Stimulated activated CD8-positive, alpha-beta memory T cell treated with anti-CD3 and anti-CD28 coated beads, Interleukin-12 subunit alpha, Interleukin-12 subunit beta, amount 100 ng/mL, for 24 hours (primary cell): ENCODE measurements at regions not wholly inside any gene's neighbourhood (a gene's known extent, or its start where the extent isn't known, plus 50 kb on each side); places are given as distances from the start of the nearest gene placed in this dataset.

Experiments used
- DNase-seq: peaks from one replicate; pipeline ENCODE4 v3.0.0-alpha.2; 2020; ENCODE audit errors: extremely low read depth

DNA sequence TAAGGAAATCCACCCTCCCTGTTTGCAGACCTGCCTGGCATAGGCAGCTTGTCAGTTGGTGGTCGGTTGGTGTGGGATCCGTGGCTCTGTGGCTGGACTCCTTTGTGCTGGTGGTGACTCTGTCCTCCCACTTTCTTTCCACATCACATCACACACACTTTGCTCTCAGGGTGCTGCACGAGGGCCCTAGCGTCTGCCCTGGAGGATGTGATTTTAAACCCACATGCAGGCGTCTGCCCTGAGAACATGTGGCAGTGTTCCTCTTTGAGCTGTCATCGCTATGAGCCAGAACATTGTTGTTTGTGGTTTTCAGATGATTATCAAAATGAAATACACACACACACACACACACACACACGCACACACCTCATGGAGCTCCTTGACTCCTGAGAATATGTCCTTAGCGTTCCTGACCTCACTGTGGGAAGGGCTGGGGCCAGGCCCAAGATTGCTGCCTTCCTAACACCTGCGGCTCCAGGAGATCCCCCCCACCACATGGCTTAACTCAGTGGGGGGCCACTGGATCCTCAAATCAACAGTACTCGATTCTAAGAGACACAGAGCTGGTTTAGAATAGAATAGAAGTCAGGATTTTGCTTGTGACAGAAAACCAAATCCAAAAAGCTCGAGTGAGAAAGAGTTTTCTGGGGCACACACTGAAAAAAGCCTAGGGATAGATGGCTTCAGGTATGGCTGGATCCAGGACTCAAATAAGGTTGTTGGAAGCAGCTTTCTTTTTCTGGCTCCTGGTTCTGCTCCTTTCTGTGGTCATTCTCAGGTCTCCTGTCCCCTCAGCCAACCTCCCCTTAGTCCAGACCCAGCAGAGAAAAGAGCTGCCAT lies 54.8 kb downstream of the RTP5 start:
- DNase-seq: no peak

DNA sequence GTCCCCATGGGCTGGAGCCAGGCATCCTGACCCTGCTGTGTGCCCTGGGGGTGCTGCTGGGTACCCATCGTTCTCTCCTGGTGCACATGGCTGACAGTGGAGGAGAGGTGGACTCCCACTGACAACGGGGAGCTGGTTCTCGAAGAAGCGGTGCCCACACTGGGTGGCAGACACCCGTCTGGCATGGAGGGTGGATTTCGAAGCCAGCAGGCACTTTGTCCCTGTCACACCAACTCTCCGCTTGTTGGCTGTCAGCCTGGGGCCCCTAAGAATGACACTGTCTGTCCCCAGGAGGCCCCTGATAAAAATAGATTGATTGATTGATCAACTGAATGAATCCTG lies 55.4 kb downstream of the RTP5 start:
- DNase-seq: no peak

DNA sequence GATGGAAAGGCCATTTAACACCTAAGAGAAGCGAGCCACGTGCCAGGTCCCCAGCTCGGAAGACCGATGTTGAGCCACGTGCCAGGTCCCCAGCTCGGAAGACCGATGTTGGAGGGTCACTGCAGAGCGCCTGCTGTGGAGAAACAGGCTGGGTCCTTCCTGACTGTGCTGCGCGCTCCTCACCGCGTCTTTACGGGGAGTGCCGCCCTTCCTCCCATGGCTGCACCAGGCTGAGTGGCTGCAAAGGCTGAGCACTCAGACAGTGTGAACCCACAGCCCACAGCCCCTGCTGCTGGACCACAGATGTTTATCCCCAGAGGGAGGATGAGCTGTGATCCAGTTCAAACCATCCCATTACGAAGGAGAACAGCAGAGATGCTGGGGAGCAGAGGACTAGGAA lies 55.7 kb downstream of the RTP5 start:
- DNase-seq: no peak

DNA sequence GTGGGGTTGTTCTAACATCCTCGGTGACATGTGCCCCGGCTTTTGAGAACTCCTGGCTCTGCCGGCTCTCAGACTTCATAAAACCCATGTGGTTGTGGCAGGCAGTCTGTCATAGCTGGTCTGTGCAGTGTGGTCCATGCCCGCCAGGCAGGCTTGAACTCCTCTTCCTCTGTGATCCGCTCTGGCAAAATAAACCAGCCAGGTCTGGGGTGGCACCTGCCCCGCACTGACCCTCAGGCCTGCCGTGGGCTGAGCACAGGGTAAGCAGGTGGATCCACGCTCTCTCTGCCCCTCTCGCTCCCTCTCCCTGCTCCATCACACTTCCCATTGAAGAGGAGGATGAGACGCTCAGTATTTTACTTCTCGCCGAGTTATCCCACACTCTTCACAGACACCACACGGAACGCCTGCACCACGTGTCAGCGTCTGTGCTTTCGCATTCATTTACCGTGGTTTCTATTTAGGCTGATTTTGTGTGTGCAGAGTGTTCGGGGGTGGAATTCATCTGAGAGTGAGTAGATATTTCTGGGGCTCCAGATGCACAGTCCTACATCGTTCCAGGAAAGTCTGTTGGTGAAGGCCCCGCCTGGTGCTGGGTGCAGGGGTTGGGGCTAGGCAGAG lies 56.4 kb downstream of the RTP5 start:
- DNase-seq: no peak

DNA sequence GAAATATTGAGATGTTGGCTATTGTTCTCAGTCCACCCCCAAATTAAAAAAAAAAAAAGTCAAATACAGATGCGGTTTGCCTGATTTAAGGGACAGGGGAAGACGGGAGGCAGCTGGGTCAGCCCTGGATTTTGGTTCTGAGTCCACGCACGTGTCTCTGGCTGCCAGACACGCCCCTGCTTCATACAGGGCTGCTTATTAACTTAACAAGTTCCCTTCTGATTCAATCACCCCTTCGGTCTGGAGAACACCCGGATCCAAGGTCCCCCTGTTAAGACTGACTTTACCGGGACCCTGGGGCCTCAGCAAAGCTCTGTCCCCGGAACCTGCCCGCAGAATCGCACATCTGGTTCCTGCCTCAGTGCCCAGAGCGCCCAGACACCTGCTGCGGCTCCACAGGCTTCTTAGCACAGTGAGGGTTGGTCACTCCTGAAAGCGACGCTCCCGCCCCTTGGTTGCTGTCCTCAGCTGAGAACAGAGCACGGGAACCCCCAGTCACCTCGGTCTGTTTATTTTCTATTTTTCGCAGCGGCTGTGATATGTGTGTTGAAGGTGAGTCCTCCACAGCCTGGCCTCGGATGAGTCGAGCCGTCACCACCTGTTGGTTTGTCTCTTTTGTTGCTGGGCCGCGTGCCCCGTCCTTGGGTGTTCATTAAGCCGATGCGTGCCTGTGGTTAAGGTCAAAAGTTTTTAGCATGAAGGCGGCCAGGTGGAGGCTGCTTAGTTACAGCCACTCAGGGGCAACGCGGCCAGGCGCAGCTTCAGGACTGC lies 57.2 kb downstream of the RTP5 start:
- DNase-seq: no peak

DNA sequence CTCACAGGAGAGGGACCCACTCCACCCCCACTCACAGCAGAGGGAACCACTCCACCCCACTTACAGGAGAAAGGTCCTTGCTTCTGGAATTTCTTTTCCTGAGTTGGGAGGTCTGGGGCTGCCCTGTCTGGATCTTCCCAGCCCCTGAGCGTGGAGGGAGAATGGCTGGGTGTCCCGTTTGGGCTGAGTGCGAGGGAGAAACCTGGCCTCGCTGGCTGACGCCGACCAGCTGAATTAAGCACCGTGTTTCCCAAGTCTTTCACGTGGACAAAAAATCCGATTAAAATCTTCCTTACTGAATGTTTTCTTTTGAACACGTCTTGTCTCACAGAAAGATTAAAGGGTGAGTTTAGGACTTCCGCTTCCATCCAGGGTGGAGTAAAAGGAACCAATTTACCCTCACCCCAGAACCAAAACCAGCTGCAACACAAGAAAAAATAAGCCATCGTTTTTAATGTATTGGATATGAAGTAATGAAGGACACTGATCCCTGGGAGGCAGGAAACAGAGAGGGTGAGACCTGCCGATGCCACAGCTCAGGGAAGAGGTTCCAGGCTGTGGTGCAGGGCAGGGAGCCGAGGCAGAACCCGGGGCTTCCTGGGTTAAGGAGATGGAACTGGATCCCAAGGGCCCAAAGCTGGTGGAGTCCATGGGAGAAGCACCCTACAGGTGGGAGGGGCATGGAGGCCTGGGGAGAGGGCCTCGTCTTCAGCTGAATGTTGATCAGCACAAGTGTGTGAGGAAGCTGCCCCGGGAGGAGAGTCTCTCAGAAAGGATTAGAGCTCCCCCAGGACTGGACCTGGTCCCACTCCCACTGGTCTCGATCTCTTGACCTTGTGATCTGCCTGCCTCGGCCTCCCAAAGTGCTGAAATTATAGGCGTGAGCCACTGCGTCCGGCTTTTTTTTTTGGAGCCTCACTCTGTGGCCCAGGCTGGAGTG lies 60.3 kb downstream of the RTP5 start:
- DNase-seq: no peak

DNA sequence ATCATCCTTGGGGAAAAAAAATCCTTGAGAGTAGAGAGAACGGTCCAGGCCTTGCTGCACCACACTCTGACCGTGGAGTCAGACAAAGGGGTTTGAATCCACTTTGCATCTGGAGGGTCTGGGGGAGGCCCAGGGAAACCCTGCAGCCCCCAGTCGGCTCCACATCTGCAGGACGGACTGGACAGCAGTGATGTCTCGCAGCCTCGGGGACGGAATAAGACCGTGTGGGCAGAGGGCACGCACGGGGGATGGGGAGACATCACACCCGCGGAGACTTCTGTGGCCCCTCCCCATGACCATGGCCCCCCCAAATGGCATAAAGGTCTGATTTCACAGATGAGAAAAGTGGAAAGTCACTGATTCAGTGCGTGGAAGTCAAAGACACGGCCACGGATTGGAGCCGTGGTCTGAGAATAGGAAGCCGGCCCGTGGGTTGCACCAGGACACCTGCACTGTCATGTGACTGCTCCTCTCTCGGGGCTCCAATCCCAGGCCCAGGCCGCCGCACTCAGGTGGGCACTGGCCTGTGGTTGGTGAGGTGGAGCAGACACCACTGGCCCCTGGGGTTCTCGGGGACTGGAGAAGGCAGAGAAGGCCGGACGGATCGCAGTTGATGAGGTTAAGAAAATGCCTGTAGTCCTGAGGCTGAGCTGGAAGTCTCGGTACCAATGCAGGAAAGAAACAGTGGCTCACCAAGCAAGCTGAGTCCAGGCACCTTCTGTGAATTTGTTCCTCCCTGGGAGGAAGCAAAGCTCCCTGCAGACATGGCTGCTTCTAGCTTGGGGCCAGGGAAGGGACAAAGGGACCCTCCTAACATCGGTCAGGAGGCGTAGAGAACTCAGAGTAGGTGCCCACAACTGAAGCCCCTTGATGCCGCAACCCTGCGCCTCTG lies 61.8 kb downstream of the RTP5 start:
- no peak for DNase-seq

DNA sequence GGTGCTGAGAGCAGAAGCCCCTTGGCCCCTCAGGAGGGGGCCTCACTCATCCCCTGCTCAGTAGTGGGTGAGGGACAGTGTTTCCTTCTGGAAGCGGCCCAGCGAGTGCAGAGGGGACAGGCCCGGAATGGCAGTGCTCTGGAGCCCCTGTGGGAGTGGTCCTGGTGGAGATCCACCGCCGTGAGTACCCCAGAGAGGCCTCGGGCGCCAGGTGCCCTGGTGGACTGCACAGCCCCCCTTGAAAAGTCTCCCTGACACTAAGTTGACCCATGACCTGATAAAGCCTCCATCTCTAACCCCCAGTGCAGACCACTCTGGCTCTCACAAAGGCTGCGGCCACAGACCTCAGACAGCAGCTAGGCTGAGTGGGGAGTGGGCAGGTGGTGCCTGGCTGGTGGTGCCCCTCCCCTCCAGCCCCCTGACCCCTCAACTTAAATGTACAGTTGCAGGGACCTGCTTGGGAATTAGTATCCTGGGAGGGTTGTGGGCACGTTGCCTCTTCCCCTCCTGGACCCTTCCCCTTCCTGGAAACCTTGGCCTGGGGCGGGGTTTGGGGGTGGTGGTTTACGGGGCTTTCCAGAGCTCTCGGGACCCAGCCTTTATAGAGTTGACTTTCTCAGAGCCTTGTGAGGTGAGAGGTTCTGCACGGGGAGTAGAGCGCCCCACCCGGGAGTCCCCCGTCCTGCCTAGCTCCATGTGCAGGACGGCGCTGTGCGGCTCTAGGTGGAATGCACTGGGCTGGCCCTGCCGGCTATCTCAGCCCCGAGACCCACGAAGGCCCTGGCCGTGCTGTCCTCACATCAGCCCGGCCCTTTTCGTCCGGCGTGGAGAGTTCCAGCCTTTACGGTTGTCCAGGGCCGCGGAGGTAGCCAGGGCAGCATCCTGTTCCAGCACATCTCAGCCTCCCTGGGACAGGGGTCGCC lies 62.7 kb downstream of the RTP5 start:
- DNase-seq: no peak

DNA sequence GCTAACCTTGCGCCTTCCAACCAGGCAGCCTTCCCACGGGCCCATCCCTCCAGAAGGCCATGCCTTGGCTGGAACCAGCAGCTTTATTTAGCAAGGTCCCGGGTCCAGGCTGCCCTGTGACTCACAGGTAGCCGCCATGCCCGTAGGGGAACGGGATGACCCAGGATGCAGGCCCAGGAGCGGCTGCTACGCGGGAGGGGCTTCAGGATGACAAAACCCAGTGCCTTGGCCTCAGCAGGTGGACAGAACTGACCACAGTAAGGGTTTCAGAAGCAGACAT lies 63.3 kb downstream of the RTP5 start:
- DNase-seq: no peak

DNA sequence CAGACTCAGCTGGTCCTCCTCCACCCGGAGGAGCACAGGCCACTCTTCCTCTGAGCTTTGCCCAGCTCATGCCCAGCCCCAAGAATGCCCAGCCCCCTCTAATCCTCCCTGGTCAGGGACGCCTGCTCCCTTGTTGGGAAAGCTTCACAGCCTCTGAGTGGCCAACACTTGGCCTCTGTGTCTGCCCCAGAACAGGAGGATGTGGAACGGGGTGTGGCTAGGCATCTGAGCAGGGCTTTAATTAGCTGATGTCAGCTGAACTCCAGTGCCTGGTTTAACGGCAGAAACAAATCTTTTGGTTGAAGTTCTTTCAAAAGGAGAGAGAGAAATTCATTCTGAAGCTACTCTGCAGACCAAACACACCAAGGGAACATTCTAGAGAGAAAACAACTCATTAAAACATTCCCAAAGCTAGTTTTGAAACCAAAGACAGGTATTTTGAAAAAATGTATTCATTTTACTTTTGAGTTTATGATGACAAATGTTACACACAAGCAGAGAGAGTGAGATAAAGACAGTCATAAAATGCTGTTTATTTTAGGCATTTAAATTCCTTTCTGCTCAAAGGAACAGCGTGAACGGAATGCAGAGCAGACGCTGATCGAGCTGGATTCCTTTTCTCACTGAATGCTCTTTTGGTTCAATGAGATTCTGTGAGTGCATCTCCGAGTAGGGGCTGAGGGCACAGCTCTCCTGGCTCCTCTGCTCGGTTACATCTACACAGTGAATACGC lies 63.8 kb downstream of the RTP5 start:
- DNase-seq: no peak

DNA sequence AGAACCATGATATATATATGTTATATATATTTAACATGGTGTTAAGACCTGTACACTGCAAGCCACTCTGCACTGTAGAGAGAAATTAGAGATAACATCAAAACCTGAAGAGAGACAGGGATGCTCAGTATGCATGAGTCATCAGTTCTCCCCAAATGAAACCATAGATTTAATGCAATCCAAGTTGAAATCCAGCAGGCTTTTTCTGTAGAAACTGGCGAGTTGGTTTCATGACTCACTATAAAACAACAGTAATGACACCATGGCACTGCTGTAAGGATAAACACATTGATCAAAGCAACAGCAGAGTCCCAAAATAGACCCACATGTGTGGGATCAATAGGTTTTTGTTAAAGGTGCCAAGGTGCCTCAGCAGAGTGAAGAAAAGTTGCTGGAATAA lies 65.8 kb downstream of the RTP5 start:
- no peak for DNase-seq

DNA sequence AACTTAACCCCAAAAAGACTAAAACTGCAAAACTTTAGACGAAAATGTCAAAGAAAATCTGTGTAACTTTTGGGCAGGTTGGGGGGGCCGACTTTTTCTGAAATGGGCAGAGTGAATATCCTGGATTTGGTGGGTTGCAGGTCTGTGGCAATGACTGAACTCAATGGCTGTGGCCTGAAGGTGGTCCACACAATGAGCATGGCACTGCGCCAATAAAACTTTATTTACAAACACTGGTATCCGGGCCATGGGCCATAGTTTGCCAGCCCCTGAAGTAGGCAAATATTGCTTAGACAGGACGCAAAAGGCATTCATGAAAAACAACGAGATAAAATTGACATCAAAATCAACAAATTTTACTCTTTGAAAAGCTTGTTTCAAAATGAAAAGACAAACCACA lies 66.2 kb downstream of the RTP5 start:
- DNase-seq: no peak

DNA sequence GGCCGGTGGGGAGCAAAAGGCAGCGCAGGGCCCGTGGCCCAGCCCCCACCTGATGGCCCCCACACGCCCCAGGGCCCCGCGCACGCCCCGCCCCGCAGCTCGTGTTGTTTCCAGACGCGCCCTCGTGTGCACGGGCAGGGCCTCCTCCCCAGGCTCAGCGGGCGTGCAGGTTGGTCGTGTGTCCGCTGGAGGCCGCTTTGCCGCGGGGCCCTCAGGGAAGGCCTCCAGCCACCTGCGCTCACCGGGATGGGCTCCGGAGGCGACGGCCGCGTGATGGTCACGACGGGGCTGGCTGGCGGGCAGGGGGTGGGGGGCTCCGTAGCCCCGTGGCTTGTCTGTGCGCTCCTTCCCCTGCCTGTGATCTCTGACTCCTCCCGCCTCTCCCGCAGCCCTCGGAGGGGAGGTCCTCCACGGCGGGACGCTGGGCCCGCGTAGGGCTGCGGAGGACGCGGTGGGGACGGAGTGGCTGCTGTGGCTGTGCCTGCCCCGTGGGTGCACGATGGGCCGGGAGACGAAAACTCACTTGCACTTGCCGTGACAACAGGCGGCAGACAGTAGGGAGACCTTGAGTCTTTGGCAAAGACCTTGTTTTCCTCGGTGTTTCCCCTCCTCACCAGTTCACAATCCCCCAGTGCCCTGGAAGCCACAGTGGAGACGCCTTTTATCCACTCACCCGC lies 67.1 kb downstream of the RTP5 start:
- DNase-seq: no peak

DNA sequence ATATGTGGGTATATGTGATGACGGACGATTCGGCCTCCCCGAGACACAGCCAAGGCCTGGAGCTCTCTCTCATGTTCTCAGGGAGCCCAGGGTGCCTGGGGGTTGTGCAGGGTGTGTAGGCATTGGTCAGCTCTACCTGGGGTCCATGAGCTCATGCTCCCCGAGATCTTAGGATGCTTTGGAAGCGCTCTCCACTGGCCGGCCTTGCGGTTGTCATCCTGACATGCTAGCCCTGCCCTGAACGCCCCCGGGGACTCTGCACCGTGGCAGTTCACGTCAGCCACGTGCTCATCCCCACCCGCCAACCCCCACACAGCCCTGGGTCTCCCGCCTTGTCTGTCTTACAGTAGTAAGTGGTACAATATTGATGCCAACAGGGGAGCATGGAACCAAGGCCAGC lies 67.8 kb downstream of the RTP5 start:
- DNase-seq: no peak

DNA sequence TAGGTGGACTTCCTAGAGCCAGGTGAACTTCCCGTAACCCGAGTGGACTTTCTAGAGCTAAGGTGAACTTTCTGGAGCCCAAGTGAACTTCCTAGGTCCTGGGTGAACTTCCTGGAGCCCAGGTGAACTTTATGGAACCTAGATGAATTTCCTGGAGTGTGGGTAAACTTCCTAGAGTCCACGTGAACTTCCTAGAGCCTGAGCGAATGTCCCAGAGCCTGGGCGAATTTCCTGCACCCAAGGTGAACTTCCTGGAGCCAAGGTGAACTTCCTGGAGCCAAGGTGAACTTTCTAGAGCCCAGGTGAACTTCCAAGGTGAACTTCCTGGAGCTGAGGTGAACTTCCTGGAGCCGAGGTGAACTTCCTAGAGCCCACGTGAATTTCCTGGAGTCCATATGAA lies 70.0 kb downstream of the RTP5 start:
- DNase-seq: no peak

DNA sequence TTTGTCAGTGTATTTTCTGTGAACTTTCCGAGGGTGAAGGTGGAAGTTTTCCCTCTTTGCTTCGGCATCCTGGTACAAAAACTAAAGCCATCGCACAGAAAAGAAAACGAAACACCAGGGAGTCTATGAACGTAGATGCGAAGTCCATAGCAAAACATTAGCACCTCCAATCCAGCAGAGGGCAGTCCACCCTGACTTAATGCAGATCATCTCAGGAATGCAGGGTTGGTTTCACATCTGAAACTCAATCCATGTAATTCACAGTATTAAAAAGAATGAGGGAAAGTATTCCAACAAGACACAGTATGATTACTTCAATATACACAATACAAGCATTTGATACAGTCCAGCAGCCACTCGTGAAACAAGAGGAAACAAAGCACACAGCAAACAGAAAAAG lies 70.8 kb downstream of the RTP5 start:
- DNase-seq: no peak

DNA sequence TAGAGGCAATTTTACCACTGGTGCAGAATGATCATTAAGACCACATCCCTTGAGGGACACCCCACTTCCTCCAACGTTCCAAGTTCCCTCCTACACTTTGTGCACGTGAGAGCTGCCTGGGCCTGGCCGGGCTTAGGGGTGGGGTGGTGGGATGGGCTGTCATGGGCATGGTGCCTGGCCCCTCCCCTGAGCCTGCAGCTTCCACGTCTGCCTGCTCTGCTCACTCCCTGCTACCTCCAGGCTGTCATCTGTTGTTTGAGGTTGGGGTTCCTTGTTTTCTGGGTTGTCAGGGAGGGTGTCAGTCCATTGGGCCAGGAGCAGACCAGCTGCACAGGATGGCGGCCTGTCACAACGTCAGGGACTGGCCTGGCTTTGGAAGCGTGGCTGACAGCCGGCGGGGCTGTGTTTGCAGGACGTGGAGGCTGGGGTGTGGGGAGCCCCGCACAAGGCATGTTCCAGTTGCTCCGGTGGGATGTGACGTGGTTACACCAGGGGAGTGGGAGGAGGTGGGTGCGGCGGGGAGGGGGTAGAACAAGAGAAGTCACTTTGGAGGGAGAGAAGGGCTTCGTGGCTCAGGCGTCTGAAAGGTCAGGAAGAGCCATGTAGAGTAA lies 72.3 kb downstream of the RTP5 start:
- DNase-seq: no peak
